HG02642 (cell line): ENCODE measurements at regions not wholly inside any gene's neighbourhood (a gene's known extent, or its start where the extent isn't known, plus 50 kb on each side); places are given as distances from the start of the nearest gene placed in this dataset.
"Not testable (repeated sequence)": the region's sequence is repeated elsewhere in the genome, so short reads cannot be mapped to it uniquely, and the experiment has no call there.

Source experiments
- ATAC-seq: cut with Tn5 transposase; IDR thresholded peaks from one replicate; pipeline ENCODE4 v1.9.1; 2021; ENCODE audit warnings: mild to moderate bottlenecking; ENCODE audit not compliant: unreplicated experiment, poor library complexity

GRCh38 chrX:4005281-4005680 lies 291.8 kb upstream of the PRKX start:
- ATAC-seq, result no peak

DNA sequence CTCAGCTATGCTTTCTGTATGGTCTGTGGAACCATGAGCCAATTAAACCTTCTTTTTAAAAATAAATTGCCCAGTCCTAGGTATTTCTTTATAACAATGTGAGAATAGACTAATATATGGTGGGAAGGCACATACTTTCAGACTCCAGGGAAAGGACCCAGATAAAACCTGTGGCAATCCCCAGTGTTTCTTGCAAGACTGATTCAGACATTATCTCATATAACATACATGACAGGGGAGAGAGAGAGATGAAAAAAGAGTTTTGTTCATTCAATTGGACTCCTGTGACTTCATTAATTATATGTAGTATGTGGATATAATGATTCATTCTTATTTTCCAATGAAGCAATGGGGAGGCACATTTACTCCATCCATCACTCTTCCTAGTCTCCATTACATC lies 291.4 kb upstream of the PRKX start:
- no peak for ATAC-seq

- no peak for ATAC-seq
Measured at GRCh38 chrX:3994315-3994714, 280.9 kb upstream of the PRKX start.

GRCh38 chrX:3990569-3990968 lies 277.1 kb upstream of the PRKX start:
- no peak for ATAC-seq

GRCh38 chrX:3972104-3972858 lies 258.8 kb upstream of the PRKX start:
- ATAC-seq, result not testable (repeated sequence)

DNA sequence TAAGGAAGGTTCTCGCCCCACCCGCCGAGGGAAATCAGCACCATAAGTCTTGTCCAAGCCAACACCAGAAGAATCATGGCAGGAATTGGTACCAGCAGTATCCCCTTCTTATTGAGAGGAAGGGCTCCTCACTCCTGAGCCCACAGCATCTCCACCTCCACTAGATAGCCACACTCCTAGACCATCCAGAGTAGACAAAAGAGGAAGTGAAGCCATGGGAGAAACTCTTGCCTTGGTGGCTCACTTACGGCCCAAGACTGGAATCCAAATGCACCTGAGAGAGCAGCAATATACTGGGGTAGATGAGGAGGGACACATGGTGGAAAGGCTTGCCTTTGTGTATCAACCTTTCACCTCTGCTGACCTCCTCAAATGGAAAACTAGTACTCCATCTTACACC lies 255.3 kb upstream of the PRKX start:
- no peak for ATAC-seq

DNA sequence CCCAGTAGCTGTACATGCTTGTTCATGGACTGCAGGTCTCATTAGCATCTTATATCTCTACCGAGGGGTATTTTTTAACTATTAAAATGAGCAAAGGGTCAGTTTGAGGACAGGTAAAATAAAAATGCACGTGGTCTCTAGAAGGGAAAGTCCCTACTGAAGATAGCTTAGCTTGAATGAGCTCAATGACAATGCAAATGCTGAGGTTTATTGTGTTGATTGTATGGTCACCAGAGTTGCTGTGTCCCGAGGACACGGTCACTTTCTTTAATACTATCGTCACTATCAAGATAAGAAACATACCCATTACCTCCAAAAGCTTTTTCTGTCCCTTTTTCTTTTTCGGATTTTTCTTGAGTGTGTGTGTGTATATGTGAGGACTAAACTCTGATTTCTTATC lies 250.5 kb upstream of the PRKX start:
- peak; percentile 78 for ATAC-seq

GRCh38 chrX:3962511-3963311 lies 249.3 kb upstream of the PRKX start:
- ATAC-seq, result no peak

- ATAC-seq, result no peak
Measured at GRCh38 chrX:3960952-3961351, 247.5 kb upstream of the PRKX start.

- no peak for ATAC-seq
Measured at GRCh38 chrX:3951859-3952258, 238.4 kb upstream of the PRKX start.

- no peak for ATAC-seq
Measured at GRCh38 chrX:3950373-3950772, 236.9 kb upstream of the PRKX start.

DNA sequence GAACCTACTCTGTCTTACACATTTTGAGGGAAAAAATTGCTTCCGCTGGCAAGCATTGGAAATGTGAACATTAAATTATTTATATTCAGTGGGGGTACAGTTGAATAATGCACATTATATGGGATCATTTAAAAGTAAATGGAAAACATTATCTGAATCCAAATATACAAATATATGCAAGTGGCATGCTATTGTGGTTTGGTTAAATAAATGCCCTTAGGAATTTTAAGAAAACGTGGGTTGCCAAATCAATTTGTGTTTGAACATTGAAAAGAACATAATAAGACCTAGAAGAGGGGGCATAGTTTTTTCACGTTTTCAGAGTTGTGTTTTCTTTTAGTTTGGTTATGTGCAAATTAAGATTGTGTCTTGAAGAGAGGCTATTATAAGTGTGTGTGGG lies 230.5 kb upstream of the PRKX start:
- no peak for ATAC-seq

DNA sequence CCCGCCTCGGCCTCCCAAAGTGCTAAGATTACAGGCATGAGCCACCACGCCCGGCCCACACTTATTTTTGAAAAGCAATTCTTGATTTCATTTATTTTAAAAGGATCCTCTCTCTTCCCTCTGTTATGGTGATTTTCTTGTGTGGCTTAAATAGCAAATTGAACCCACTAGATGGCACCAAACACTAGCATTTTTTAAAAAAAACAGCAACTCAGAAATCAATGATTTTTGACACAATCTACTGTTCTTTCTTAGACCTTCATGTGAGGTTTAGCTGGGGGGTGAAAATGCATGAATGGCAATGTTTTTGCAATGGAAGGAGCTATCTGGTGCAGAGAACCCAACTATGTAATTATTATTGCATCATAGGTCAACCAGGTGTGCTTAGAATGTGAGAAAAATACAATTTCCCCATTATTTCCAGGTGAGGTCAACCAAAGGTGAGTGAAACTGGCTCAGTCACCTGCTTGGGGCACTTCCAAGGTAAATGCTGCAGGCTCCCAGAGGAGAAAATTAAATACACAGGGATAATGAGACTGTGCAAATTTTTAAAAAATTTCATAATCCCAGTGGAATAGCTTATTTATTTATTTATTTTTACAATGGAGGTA lies 226.7 kb upstream of the PRKX start:
- ATAC-seq, result no peak

GRCh38 chrX:3938587-3938986 lies 225.1 kb upstream of the PRKX start:
- no peak for ATAC-seq

DNA sequence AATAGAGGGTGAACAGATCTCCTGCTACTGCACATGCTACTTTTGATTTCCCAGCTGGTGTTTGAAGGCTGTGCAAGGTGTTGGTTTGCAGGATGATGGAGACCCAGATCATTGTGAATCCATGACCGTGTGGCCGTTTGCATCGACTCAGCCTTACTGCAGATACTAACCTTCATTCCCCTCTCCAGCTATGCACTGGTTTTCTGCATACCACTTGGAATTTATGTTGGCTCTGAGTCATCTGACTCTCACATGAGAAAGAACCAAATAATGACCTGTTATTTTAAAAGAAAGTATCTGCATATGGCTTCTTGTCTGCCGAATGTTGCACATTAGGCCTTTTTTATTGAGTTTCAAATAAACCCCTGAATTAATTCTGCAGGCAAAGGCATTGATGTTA lies 221.7 kb upstream of the PRKX start:
- ATAC-seq, result not testable (repeated sequence)

DNA sequence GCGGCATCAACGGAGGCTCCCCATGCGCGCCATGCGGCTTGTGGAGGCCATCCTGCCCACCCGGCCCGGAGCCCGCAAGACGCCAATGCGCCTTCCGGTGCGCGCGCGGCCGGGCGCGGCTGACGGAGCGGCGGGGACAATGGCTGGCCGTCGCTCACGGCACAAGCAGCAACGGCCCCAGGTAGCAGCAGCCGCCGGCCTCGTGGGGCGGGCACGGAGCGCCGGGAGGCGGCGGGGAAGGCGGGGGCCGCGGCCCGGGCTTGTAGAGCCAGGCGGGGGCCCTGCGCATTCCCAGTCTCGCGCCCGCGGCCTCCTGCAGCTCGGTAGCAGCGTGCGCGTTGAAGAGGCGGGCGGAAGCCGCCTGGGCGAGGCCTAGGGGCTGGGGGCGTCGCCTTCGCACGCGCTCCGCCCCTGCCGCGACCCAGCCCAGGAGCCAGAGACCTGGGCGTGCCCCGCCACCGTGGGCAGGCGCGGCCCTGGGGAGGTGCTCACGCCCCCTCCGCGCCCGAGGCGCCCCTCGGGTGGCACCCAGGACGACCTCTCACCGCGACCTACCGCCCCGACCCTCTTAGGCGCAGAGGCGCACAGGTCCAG lies 207.1 kb upstream of the PRKX start:
- ATAC-seq, result peak; percentile 98

DNA sequence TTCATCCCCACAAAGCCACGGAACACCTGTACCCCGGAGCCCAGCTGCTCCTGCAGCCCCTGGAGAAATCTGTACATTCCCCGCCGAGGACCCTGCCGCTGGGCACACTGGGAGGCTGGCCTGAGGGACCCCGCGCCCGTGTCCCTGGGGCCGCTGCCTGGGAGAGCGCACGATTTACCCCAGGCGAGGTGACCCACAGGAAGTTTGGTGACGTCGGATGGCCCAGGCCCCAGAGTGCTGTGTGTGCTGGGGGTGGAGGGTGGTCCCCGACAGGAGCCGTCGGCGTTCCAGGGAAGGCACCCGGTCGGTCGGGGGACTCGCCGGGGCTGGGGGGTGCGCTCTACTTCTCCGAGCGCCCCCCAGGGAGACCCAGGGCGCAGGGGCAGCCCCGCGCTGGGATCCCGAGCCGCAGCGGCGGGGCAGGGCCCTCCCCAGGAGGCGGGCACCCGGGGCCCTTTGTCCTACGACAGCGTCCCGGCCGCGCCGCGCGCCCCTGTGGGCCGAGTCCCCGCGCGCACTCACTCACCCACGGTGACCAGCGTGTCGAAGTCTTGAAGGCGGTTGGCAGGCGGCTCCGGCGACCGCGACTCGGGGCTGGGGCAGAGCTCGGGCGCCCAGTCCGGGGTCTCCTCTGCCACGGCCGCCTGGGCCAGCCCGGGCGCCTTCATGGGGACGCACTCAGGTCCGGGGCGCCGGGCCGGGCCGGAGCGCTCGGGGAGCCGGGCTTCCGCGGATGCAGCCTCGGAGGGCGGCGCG lies 206.4 kb upstream of the PRKX start:
- peak; percentile 54 for ATAC-seq

GRCh38 chrX:3914813-3915212 lies 201.4 kb upstream of the PRKX start:
- not testable (repeated sequence) for ATAC-seq

- ATAC-seq, result not testable (repeated sequence)
Measured at GRCh38 chrX:3914059-3914458, 200.6 kb upstream of the PRKX start.

DNA sequence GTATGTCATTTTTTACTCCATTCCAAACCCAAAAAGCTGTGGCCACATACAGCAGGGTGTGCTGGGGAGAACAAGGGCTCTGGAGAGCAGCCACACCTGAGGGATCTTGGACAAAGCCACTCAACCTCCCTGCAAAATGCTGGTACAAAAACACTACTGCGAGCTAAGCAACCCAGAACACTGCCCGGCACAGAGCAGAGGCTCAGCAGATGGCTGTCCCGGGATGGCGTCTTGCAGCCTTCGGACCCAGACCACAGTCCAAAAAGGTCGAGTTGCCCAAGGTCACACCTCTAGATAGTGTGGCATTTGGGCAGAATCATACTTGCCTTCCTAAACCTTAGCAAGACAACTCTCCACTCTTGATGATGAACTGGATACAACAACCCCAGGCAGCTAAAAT lies 197.6 kb upstream of the PRKX start:
- not testable (repeated sequence) for ATAC-seq
